ENCODE measurements at regions not wholly inside any gene's neighbourhood (a gene's known extent, or its start where the extent isn't known, plus 50 kb on each side); places are given as distances from the start of the nearest gene placed in this dataset.

DNA sequence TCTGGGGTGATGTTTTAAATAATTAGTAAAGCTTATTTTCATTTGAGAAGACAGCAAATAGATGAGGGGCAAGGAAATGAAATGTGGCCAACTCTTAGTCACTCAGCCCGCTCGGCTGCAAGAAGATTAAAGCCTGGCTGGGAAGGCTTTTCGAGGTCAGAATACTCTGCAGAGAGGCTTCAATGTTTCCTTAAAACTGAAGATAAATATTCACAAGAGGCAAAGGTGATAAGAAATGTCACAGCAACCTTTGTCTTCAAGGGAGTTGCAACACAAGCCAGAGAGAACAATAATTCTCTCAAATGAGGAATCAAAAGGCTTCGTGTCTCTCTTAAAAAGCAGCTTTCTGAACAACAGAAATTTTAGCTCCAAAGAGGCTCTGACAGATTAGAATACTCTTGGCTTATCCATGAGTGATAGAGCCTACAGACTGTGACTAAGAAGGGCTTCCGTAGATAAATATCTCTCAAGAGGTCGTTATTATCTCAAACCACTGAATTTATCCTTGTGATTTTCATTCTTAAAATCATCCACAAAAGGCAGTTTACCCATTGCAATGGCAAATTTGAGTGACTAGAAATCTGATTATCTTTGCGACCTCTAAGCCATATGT is 92.5 kb downstream of the KLF6 start:
- DNase-seq (ENCODE audit: low read depth in 1 of 2, low spot score in 1 of 2), result no peak

DNA sequence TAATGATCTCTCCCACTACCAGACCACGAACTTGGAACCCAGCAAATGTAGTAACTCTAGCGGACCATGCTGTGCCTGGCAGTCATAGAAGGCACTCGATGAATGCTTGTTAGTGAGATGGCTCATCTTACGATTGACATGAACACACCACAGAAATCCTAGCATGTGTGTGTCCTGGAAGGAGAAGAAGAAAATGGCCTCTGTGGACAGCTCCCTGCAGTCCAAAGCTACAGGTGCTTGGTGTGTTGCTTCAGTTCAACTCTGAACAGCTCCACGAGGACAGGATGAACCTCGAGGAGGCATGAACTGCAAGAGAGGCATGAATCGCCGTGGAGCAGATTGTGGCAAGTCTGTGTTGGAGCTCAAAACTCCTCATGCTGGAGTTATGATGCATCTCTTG is 93.5 kb downstream of the KLF6 start:
- no peak for DNase-seq (ENCODE audit: low read depth in 1 of 2, low spot score in 1 of 2)

GRCh38 chr10:3689871-3690510 is 95.0 kb downstream of the KLF6 start:
- peak in 1 of 2 donors; percentile 25 for DNase-seq (ENCODE audit: low read depth in 1 of 2, low spot score in 1 of 2)

- DNase-seq (ENCODE audit: low read depth in 1 of 2, low spot score in 1 of 2), result no peak
Measured at GRCh38 chr10:3687510-3688081, 97.4 kb downstream of the KLF6 start.

DNA sequence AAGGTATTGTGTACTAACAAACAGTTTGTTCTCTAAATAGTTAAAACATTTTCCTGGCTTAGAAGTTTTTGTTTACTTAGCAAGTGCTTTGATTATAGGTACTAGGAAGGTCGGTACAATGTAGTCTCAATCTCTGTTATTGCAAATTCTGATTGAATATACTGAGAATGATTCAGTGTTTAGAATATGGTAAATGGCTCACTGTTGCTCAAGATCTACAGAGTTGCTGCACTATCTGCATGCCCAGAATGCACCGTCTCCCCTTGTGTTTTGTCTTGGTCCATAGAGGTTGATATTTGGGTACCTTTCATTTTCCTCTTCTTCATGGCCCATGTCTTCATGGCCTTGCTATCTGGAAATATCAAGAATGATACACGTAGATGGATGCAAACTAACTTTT is 99.6 kb downstream of the KLF6 start:
- DNase-seq (ENCODE audit: low read depth in 1 of 2, low spot score in 1 of 2), result no peak

DNA sequence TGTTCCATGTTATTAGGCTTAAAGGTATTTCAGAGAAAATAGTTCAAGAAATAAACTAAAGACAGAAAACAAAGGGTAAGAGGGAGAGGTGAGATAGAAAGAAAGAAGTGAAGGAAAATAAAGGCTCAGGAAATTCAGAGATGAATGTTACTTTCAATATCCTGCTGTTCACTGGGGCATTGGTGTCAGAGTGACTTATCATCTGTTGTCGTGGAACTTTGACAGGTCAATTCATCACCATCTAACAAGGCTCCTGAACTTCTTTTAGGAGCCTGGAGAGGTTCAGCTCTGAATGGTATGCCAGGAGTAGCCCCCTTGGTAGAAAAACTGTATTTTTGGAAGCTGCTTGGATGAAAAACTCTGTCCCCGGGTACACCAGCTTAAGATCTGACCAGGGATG is 100.1 kb downstream of the KLF6 start:
- no peak for DNase-seq (ENCODE audit: low read depth in 1 of 2, low spot score in 1 of 2)

DNA sequence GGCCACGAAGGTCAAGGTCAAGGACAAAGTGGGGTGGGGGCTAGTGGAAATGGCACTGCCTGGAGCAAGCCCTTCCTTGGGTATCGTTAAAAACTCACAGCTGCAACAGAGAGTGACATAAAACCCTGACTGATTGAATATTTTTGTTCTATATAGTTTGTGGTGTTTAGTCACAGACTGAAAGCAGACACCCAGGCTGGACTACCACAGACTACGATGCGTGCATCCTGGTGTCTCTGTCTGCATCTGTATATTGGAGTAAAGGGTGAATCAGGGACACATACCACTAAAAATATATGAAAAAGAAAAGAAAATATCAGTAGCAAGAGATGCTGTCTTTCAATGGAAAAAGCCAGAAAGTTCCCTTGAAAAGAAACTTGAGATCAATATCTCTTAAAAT is 101.4 kb downstream of the KLF6 start:
- DNase-seq (ENCODE audit: low read depth in 1 of 2, low spot score in 1 of 2), result no peak

- no peak for DNase-seq (ENCODE audit: low read depth in 1 of 2, low spot score in 1 of 2)
Measured at GRCh38 chr10:3682745-3683144, 102.3 kb downstream of the KLF6 start.

DNA sequence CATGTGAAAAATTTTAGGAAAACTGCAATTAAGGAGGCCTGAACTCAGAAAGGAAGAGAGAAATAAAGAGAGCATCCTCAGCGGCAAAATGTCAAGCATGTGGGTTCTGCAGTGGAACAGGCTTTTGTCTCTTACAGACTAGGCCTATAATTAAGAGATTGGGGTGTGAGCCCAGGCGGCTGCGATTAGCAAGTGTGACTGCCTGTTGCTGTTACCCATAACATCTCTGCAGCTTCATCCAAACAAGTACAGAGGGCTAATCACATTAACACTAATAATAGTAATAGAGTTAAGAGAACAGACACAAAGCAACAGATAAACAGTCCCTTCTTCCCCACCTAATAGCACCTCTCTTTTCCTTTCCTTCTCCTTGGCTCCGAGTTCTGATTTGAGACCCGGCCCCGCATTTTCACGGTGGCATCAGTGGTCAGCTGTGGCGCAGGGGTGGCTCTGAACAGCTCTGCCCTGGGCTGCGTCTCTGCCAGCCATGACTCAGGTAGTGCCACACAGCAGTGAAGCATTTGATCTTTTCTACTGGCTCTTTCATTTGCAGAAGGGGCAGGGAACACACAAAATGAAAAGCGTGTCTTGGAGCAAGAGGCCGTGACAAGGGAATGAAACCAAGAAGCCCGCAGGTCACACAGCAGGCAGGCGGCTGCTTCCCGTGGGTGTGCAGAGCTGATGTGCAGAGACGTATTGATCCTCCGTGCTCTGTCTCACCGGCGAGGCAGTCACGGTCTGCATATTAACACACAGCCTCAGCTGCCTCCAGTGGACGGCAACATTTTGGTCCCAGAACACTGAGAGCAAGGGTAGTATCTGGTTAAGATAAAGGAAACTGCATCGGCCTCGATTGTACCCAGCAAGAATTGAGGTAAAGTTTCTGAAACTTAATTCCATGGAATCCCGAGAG is 103.1 kb downstream of the KLF6 start:
- no peak for DNase-seq (ENCODE audit: low read depth in 1 of 2, low spot score in 1 of 2)

DNA sequence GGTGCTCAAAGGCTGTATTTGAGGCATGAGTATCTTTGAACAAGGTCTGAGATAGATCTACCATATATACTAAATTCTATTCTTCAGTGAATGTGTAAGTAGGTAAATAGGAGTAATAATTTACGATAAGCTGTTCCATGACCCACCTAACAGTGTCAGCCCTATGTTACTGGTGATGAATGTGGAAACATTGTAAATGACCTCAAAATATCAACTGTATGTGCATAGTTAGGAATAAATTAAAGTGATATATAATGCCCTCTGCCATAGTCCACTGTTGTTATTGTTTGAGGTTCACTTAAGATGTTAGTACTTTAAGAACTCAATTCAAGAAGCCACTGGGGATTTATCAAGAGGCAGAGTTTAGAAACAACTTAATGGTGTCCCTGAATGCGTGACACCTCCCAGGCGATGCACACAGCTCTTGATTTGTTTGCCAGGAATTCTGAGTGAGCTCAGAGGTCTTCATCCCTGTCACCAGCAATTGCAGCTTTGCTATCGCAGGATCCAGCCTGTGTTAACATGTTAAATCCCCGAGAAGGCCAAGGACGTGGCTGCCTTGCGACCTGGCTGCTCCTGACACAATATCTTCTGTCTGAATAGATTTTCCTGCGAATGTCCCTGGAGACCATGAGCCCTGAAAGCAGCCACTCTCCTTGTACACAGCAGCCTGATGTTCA is 104.9 kb downstream of the KLF6 start:
- DNase-seq (ENCODE audit: low read depth in 1 of 2, low spot score in 1 of 2), result no peak

GRCh38 chr10:3678629-3679227 is 106.3 kb downstream of the KLF6 start:
- no peak for DNase-seq (ENCODE audit: low read depth in 1 of 2, low spot score in 1 of 2)

DNA sequence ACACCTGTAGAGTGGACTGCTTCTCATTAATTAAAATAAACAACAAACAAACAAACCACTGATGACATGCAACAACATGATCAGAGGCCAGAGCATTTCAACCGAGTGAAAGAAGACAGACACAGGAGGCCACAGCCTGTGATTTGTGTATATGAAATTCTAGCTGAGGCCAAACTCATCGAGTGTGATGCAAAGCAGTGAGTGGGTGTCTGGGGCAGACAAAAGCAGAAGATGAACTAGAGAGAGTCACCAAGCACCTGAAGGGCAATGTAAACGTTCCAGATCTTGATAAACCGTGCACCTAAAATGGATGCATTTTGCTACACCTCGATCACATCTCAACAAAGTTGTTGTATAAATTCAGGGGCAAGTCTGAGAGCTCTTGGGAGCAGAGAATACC is 108.4 kb downstream of the KLF6 start:
- no peak for DNase-seq (ENCODE audit: low read depth in 1 of 2, low spot score in 1 of 2)

DNA sequence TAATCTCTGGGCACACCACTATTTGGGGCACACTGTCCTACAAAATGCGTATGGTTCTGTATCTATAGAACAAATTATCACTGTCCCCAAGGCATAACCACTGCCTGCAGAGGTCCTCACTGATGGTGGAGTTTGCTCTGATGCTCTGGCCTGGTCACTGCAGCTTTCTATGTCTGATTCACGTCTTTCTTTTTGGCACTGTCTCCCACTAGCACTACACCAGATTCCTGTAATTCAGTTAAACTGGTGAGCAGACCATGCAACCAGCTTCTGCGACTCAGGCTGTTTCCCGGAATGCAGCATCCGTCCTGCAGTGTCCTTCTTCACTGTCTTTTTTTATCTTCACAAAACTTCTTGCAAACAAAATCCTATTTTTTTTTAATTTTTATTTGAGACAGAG is 112.8 kb downstream of the KLF6 start:
- DNase-seq (ENCODE audit: low read depth in 1 of 2, low spot score in 1 of 2), result no peak

DNA sequence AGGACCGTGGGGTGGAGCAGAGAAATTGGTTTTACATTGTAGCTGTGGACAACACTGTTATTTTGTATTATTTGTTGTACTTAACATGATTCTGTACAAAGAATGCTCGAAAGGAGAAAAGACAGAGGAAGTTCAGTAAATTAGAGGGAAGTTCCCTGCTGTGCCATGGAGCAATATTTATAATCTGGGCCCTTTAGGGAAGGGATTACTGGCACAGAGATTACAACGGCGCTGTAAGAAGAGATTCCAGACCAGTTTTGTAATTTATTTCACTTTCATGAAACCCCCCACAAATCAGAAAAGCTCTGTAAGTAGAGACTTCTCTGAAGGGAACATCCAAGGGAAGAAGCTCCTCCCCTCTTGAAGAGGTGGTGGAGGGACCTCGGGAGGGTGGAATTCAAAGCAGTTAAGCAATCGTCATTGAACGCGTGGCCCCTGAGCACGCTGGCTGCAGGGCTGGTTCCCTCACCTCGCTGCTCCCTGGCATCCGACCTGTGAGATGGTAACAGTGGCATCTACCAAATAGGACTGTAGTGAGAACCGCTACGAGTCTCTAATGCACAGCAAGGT is 113.5 kb downstream of the KLF6 start:
- no peak for DNase-seq (ENCODE audit: low read depth in 1 of 2, low spot score in 1 of 2)

DNA sequence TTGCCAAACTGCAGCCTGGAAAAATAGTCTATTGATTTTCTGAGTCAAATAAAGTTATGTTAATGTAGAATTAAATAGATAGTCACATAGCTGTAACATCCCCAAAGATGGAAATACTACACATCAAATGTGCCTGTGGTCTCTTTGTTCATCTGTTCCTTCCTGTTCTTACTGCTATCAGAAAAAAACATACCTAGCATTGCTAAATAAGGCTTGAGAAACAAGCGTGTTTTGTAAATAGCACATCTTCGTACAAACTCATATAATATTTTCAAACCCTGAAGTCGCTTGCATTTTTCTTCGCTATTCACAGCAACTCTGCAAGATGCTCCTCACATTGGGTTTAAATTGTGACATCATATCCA is 116.1 kb downstream of the KLF6 start:
- no peak for DNase-seq (ENCODE audit: low read depth in 1 of 2, low spot score in 1 of 2)

DNA sequence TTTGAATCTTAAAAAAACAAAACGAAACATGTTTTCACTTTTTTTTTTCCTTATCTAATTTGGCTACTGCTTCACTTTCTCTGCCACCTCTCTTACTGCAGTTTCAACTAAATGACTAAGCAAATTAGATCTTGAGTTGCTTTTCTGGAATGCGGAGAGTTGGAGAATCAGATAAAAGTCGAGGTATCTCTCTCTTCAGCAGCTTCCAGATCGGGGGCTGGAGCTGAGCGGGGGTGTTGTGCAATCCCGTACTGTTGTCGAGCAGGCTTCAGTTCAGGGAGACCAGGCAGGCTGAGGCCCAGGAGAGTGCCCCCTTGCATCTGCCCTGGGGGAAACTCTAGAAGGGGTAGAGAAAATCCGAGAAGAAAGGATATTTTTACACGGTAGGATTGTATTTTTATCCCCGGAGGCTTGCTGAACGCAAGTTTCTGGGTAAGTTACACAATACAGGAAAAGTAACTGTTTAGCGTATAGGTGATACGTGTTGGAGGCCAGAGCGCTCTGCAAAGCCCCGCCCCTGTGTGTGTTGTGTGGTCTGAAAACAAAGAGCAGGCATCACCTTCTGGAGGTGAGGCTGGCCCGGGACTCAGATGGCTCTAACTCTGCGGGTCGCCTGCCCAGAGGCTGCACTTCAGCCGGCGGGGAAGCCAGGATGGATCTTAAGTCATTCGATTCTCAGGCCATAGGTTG is 116.6 kb downstream of the KLF6 start:
- DNase-seq (ENCODE audit: low read depth in 1 of 2, low spot score in 1 of 2), result peak; percentile 14 to 34

- DNase-seq (ENCODE audit: low read depth in 1 of 2, low spot score in 1 of 2), result peak in 1 of 2 donors; percentile 14
Measured at GRCh38 chr10:3666525-3667302, 118.3 kb downstream of the KLF6 start.

DNA sequence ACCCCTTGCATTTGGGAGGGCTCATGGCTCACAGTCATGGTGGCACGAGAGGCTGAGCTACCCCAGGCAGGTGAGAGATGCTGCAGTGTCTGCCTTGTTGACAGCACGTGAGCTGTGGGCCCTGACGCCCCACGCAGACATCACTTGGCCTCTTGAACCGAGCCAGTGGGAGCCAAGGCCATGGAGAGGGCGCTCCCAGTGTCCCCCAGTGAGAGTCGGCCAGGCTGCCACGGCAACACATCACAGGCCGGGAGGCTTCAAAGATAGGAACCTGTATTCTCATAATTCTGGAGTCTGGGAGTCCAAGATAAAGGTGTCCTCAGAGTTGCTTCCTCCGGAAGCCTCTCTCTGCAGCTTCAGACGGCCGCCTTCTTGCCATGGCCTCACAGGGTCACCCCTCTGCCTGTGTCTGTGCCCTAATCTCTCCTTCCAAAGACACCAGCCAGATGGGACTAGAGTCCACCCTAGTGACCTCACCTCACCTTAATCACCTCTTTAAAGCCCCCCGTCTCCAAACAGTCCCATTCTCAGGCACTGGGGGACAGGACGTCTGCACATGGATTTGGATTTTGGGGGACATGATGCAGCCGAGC is 119.6 kb downstream of the KLF6 start:
- DNase-seq (ENCODE audit: low read depth in 1 of 2, low spot score in 1 of 2), result no peak

GRCh38 chr10:3662775-3663174 is 122.2 kb downstream of the KLF6 start:
- no peak for DNase-seq (ENCODE audit: low read depth in 1 of 2, low spot score in 1 of 2)
